HG03354 (cell line): ENCODE measurements at regions not wholly inside any gene's neighbourhood (a gene's known extent, or its start where the extent isn't known, plus 50 kb on each side); places are given as distances from the start of the nearest gene placed in this dataset.

Source experiments
- ATAC-seq: cut with Tn5 transposase; IDR thresholded peaks from one replicate; pipeline ENCODE4 v1.9.1; 2021; ENCODE audit warnings: mild to moderate bottlenecking; ENCODE audit not compliant: unreplicated experiment, poor library complexity, severe bottlenecking

- ATAC-seq = no peak
Observed at GRCh38 chr10:130887170-130887569, 424.4 kb downstream of the TCERG1L start.

GRCh38 chr10:130888493-130888892 lies 423.0 kb downstream of the TCERG1L start:
- no peak for ATAC-seq

GRCh38 chr10:130889240-130889639 lies 422.3 kb downstream of the TCERG1L start:
- no peak for ATAC-seq

GRCh38 chr10:130889780-130890179 lies 421.7 kb downstream of the TCERG1L start:
- no peak for ATAC-seq

- ATAC-seq = no peak
Observed at GRCh38 chr10:130891066-130891465, 420.5 kb downstream of the TCERG1L start.

GRCh38 chr10:130894471-130894870 lies 417.1 kb downstream of the TCERG1L start:
- ATAC-seq = no peak

GRCh38 chr10:130895161-130895560 lies 416.4 kb downstream of the TCERG1L start:
- ATAC-seq = no peak

- ATAC-seq = no peak
Observed at GRCh38 chr10:130897815-130898214, 413.7 kb downstream of the TCERG1L start.

GRCh38 chr10:130898381-130898780 lies 413.1 kb downstream of the TCERG1L start:
- no peak for ATAC-seq

- ATAC-seq = no peak
Observed at GRCh38 chr10:130899856-130900255, 411.7 kb downstream of the TCERG1L start.

- ATAC-seq = no peak
Observed at GRCh38 chr10:130900441-130901160, 410.9 kb downstream of the TCERG1L start.

GRCh38 chr10:130901311-130902165 lies 410.0 kb downstream of the TCERG1L start:
- no peak for ATAC-seq

- no peak for ATAC-seq
Observed at GRCh38 chr10:130902471-130902870, 409.1 kb downstream of the TCERG1L start.

GRCh38 chr10:130902929-130903328 lies 408.6 kb downstream of the TCERG1L start:
- ATAC-seq = no peak

GRCh38 chr10:130904676-130905075 lies 406.8 kb downstream of the TCERG1L start:
- ATAC-seq = no peak

GRCh38 chr10:130905386-130905785 lies 406.1 kb downstream of the TCERG1L start:
- ATAC-seq = no peak

GRCh38 chr10:130905921-130906320 lies 405.6 kb downstream of the TCERG1L start:
- no peak for ATAC-seq

GRCh38 chr10:130910848-130911247 lies 400.7 kb downstream of the TCERG1L start:
- ATAC-seq = no peak

GRCh38 chr10:130913844-130914243 lies 397.7 kb downstream of the TCERG1L start:
- ATAC-seq = no peak

GRCh38 chr10:130914367-130914766 lies 397.2 kb downstream of the TCERG1L start:
- ATAC-seq = no peak

GRCh38 chr10:130915065-130915464 lies 396.5 kb downstream of the TCERG1L start:
- ATAC-seq = no peak
